Testis (tissue), 2 donors: ENCODE measurements at regions not wholly inside any gene's neighbourhood (a gene's known extent, or its start where the extent isn't known, plus 50 kb on each side); places are given as distances from the start of the nearest gene placed in this dataset.

Source experiments
- POLR2A ChIP-seq: fragments of 450-650 bp; IDR thresholded peaks from one replicate; pipeline ENCODE4 v1.6.1; 2017; ENCODE audit warnings: antibody characterized with exemption, mild to moderate bottlenecking, moderate library complexity
- TF ChIP-seq, protein P1 (sequence below), 3 experiments: fragments of 450-650 bp in 2 of 3; fragments of 200-600 bp in 1 of 3; sonication (generic) in 1 of 3; IDR thresholded peaks; one replicate each; pipeline ENCODE4 v1.5.1; 2016 to 2019; ENCODE audit warnings: antibody characterized with exemption in 3 of 3, mild to moderate bottlenecking in 2 of 3, moderate library complexity in 1 of 3

- no peak for TF ChIP-seq POLR2A
- TF ChIP-seq, protein P1, sequence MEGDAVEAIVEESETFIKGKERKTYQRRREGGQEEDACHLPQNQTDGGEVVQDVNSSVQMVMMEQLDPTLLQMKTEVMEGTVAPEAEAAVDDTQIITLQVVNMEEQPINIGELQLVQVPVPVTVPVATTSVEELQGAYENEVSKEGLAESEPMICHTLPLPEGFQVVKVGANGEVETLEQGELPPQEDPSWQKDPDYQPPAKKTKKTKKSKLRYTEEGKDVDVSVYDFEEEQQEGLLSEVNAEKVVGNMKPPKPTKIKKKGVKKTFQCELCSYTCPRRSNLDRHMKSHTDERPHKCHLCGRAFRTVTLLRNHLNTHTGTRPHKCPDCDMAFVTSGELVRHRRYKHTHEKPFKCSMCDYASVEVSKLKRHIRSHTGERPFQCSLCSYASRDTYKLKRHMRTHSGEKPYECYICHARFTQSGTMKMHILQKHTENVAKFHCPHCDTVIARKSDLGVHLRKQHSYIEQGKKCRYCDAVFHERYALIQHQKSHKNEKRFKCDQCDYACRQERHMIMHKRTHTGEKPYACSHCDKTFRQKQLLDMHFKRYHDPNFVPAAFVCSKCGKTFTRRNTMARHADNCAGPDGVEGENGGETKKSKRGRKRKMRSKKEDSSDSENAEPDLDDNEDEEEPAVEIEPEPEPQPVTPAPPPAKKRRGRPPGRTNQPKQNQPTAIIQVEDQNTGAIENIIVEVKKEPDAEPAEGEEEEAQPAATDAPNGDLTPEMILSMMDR (IDR thresholded peaks at IDR 0.05): no peak
Observed at GRCh38 chr2:66940080-66940479, 457.1 kb upstream of the ETAA1 start.
